H1 (cell line): ENCODE measurements at regions not wholly inside any gene's neighbourhood (a gene's known extent, or its start where the extent isn't known, plus 50 kb on each side); places are given as distances from the start of the nearest gene placed in this dataset.

Experiments
- CTCF ChIA-PET: fragments of 300-600 bp; sonication (Branson Sonifier 250); formaldehyde crosslinking; loops from one replicate; lab custom pipeline; 2021; ENCODE audit not compliant: partially characterized antibody; lab: Charles Lee
- POLR2A ChIA-PET: fragments of 300-600 bp; sonication (Branson Sonifier 250); formaldehyde crosslinking; loops from one replicate; lab custom pipeline; 2021; ENCODE audit warnings: inconsistent platforms; ENCODE audit not compliant: partially characterized antibody; lab: Charles Lee
- DNase-seq, 2 experiments: peaks; one replicate each; pipeline versions ENCODE4 v3.0.0 to v3.0.0-alpha.2; 2010 to 2022; ENCODE audit warnings: low spot score in 2 of 2, low read depth in 1 of 2, mixed read lengths in 1 of 2
- FAIRE-seq: peaks from 2 replicates; lab custom pipeline; 2011; peaks lifted over from hg19 to GRCh38; lab: Jason Lieb, UNC
- H2AFZ ChIP-seq: 2 replicates; pipeline ENCODE4 v1.8.1; 2012; ENCODE audit warnings: low read length, inconsistent platforms
- H2AK5ac ChIP-seq: 2 replicates; pipeline ENCODE4 v1.6.1; 2013; ENCODE audit warnings: low read depth, low read length
- H2BK120ac ChIP-seq: replicated peaks from 2 replicates; pipeline ENCODE3; 2013; ENCODE audit warnings: low read depth, low read length, inconsistent platforms
- H2BK12ac ChIP-seq: 2 replicates; pipeline ENCODE4 v1.6.1; 2013; ENCODE audit warnings: low read depth, low read length
- H2BK15ac ChIP-seq: 2 replicates; pipeline ENCODE4 v1.6.1; 2013; ENCODE audit warnings: low read length
- H2BK20ac ChIP-seq: 2 replicates; pipeline ENCODE4 v1.6.1; 2013; ENCODE audit warnings: low read length
- H2BK5ac ChIP-seq: 2 replicates; pipeline ENCODE4 v1.6.1; 2013; ENCODE audit warnings: low read depth, low read length
- H3K14ac ChIP-seq: 2 replicates; pipeline ENCODE4 v1.6.1; 2013; ENCODE audit warnings: inconsistent platforms; ENCODE audit not compliant: insufficient read length
- H3K18ac ChIP-seq: 2 replicates; pipeline ENCODE4 v1.6.1; 2013; ENCODE audit warnings: low read length; ENCODE audit errors: extremely low read depth
- H3K23ac ChIP-seq: 2 replicates; pipeline ENCODE4 v1.6.1; 2013; ENCODE audit warnings: inconsistent platforms; ENCODE audit not compliant: insufficient read length
- H3K23me2 ChIP-seq: 2 replicates; pipeline ENCODE4 v1.6.1; 2013; ENCODE audit warnings: low read depth, low read length
- H3K27ac ChIP-seq: 2 replicates; pipeline ENCODE4 v1.6.1; 2011; ENCODE audit warnings: low read depth, low read length, inconsistent platforms
- H3K27me3 ChIP-seq, 4 experiments: replicated peaks in 1 of 4; 1 replicate in 1 of 4; 2 replicates in 3 of 4; pipeline versions ENCODE4 v1.6.1 to v1.8.1; 2011 to 2013; ENCODE audit warnings: low read length in 3 of 4, mild to moderate bottlenecking in 3 of 4, inconsistent platforms in 2 of 4, mixed read lengths in 2 of 4, moderate library complexity in 1 of 4; ENCODE audit not compliant: control insufficient read depth in 3 of 4, insufficient read depth in 3 of 4; ENCODE audit errors: extremely low read depth in 1 of 4
- H3K36me3 ChIP-seq, 4 experiments: 2 replicates each; pipeline versions ENCODE4 v1.6.1 to v1.8.1; 2011 to 2013; ENCODE audit warnings: mild to moderate bottlenecking in 4 of 4, low read length in 3 of 4, moderate library complexity in 2 of 4, control low read depth in 1 of 4, inconsistent platforms in 1 of 4; ENCODE audit not compliant: insufficient read depth in 4 of 4, control insufficient read depth in 2 of 4
- H3K4ac ChIP-seq: replicated peaks from 2 replicates; pipeline ENCODE3; 2013; ENCODE audit warnings: low read length, low read depth, mixed read lengths, inconsistent platforms; ENCODE audit not compliant: insufficient read length
- H3K4me1 ChIP-seq, 4 experiments: replicated peaks in 1 of 4; 1 replicate in 1 of 4; 2 replicates in 3 of 4; pipeline versions ENCODE4 v1.6.1 to v1.8.1; 2011 to 2013; ENCODE audit warnings: low read length in 3 of 4, inconsistent platforms in 2 of 4, mixed read lengths in 1 of 4; ENCODE audit not compliant: insufficient read depth in 4 of 4, control insufficient read depth in 3 of 4
- H3K4me2 ChIP-seq, 2 experiments: 2 replicates each; pipeline versions ENCODE4 v1.6.1 to v1.8.1; 2011 to 2013; ENCODE audit warnings: low read depth in 2 of 2, low read length in 2 of 2, control low read depth in 1 of 2, inconsistent platforms in 1 of 2, mild to moderate bottlenecking in 1 of 2; ENCODE audit not compliant: insufficient read depth in 1 of 2
- H3K4me3 ChIP-seq, 4 experiments: fragments of 200-600, 300-600 bp in 1 of 4; sonication (generic), shearing (Covaris generic), sonication (Bioruptor Twin) in 1 of 4; 2 replicates each; pipeline versions ENCODE4 v1.5.1 to v1.8.1; 2011 to 2016; ENCODE audit warnings: low read length in 4 of 4, low read depth in 3 of 4, control low read depth in 2 of 4, inconsistent platforms in 2 of 4, mild to moderate bottlenecking in 2 of 4, mixed read lengths in 1 of 4, moderate library complexity in 1 of 4; ENCODE audit not compliant: insufficient read depth in 2 of 4; ENCODE audit errors: extremely low read depth in 1 of 4
- H3K56ac ChIP-seq: replicated peaks from 2 replicates; pipeline ENCODE3; 2013; ENCODE audit warnings: low read depth, mild to moderate bottlenecking, mixed read lengths, low read length, inconsistent platforms; ENCODE audit not compliant: insufficient read length
- H3K79me1 ChIP-seq: 2 replicates; pipeline ENCODE4 v1.6.1; 2013; ENCODE audit warnings: low read depth, low read length, control low read depth
- H3K79me2 ChIP-seq, 2 experiments: 2 replicates each; pipeline versions ENCODE4 v1.6.1 to v1.8.1; 2012 to 2013; ENCODE audit warnings: low read length in 2 of 2, mild to moderate bottlenecking in 2 of 2, inconsistent platforms in 1 of 2; ENCODE audit not compliant: insufficient read depth in 2 of 2, control insufficient read depth in 1 of 2
- H3K9ac ChIP-seq, 4 experiments: replicated peaks in 1 of 4; 1 replicate in 1 of 4; 2 replicates in 3 of 4; pipeline versions ENCODE4 v1.6.1 to v1.8.1; 2011 to 2013; ENCODE audit warnings: low read depth in 3 of 4, low read length in 3 of 4, control low read depth in 2 of 4, mild to moderate bottlenecking in 2 of 4, moderate library complexity in 2 of 4, inconsistent platforms in 1 of 4; ENCODE audit errors: extremely low read depth in 1 of 4
- H3K9me3 ChIP-seq, 2 experiments: 2 replicates each; pipeline versions ENCODE4 v1.6.1 to v1.8.1; 2012 to 2013; ENCODE audit warnings: mild to moderate bottlenecking in 2 of 2, moderate library complexity in 2 of 2, control low read depth in 1 of 2, inconsistent platforms in 1 of 2, low read depth in 1 of 2, low read length in 1 of 2, mixed read lengths in 1 of 2; ENCODE audit not compliant: insufficient read depth in 2 of 2
- H4K20me1 ChIP-seq, 2 experiments: replicated peaks in 1 of 2; 2 replicates each; pipeline versions ENCODE3 to v1.8.1; 2011 to 2013; ENCODE audit warnings: inconsistent platforms in 2 of 2, low read length in 2 of 2, mild to moderate bottlenecking in 1 of 2; ENCODE audit not compliant: insufficient read depth in 2 of 2, control insufficient read depth in 1 of 2
- H4K5ac ChIP-seq: 2 replicates; pipeline ENCODE4 v1.6.1; 2013; ENCODE audit warnings: low read length, low read depth, mixed read lengths, inconsistent platforms; ENCODE audit not compliant: insufficient read length
- H4K8ac ChIP-seq: 2 replicates; pipeline ENCODE4 v1.8.0; 2013; ENCODE audit warnings: mild to moderate bottlenecking, moderate library complexity, low read length, inconsistent platforms; ENCODE audit not compliant: insufficient read depth; ENCODE audit errors: extremely low read depth
- H4K91ac ChIP-seq: replicated peaks from 2 replicates; pipeline ENCODE3; 2013; ENCODE audit warnings: low read length, mixed read lengths, inconsistent platforms; ENCODE audit not compliant: insufficient read length
- CHD7 ChIP-seq: fragments of 300-600 bp; sonication (generic); IDR thresholded peaks from 2 replicates; pipeline ENCODE4 v1.7.1; 2012; ENCODE audit warnings: low read length, moderate library complexity, mild to moderate bottlenecking, inconsistent platforms; ENCODE audit not compliant: insufficient replicate concordance
- WGBS, 2 experiments: shearing (Covaris generic) in 1 of 2; methylation state at CpG; one replicate each; pipeline versions ENCODE4 v1.1.6 to v1.1.7; 2013 to 2015; ENCODE audit warnings: low lambda C conversion rate in 2 of 2, mixed read lengths in 2 of 2, inconsistent platforms in 1 of 2, low coverage in 1 of 2, missing lambda C conversion rate in 1 of 2; ENCODE audit not compliant: insufficient replicate concordance in 2 of 2, insufficient coverage in 1 of 2, insufficient read length in 1 of 2; ENCODE audit errors: extremely low coverage in 1 of 2, missing lambda C conversion rate in 1 of 2; 5-methylcytosine and 5-hydroxymethylcytosine counted together

- H3K27ac ChIP-seq = no peak overlapping the region
- DNase-seq (no peak), FAIRE-seq (no peak)
- H3K9ac ChIP-seq = no peak overlapping the region
- H2AFZ ChIP-seq = no peak overlapping the region
- no peak overlapping the region for H3K4ac ChIP-seq
- ChIA-PET POLR2A (no interaction called here), CTCF (no interaction called here)
- H3K36me3 ChIP-seq = no peaks in the 10 kb centered on the region
- no peak overlapping the region for H4K5ac ChIP-seq
- no peak overlapping the region for H2BK120ac ChIP-seq
- no peaks in the 10 kb centered on the region for H3K4me1 ChIP-seq
- no peak overlapping the region for H2AK5ac ChIP-seq
- no peak overlapping the region for H2BK12ac ChIP-seq
- H3K4me2 ChIP-seq = no peak overlapping the region
- H3K79me2 ChIP-seq = no peaks in the 10 kb centered on the region
- no peaks in the 10 kb centered on the region for H3K79me1 ChIP-seq
- H4K91ac ChIP-seq = no peak overlapping the region
- no peak overlapping the region for H3K56ac ChIP-seq
- no peak overlapping the region for H2BK20ac ChIP-seq
- H3K23ac ChIP-seq = no peak overlapping the region
- H2BK15ac ChIP-seq = no peak overlapping the region
- no peak overlapping the region for H4K8ac ChIP-seq
- H3K4me3 ChIP-seq = no peak overlapping the region
- no peaks in the 10 kb centered on the region for H4K20me1 ChIP-seq
- H3K9me3 ChIP-seq = peaks cover 0 to 2% of the 10 kb centered on the region in 2 experiments; a peak in 1 of 4 replicates
- H3K23me2 ChIP-seq = no peaks in the 10 kb centered on the region; the same call in 1 of the 2 replicates
- H3K14ac ChIP-seq = no peak overlapping the region
- no peaks in the 10 kb centered on the region for H3K27me3 ChIP-seq
- no peak overlapping the region for H3K18ac ChIP-seq
- no peak overlapping the region for H2BK5ac ChIP-seq
- WGBS, 2 experiments = 71% methylated on average over 2 of the region's 2 CpGs; no CpG with 5 or more reads in 1 of the 2 experiments
- peak; percentile 100 for TF ChIP-seq CHD7
Observed at GRCh38 chr4:179671609-179672008, 2229.4 kb upstream of the AGA start.
